ENCODE measurements at regions not wholly inside any gene's neighbourhood (a gene's known extent, or its start where the extent isn't known, plus 50 kb on each side); places are given as distances from the start of the nearest gene placed in this dataset.

DNA sequence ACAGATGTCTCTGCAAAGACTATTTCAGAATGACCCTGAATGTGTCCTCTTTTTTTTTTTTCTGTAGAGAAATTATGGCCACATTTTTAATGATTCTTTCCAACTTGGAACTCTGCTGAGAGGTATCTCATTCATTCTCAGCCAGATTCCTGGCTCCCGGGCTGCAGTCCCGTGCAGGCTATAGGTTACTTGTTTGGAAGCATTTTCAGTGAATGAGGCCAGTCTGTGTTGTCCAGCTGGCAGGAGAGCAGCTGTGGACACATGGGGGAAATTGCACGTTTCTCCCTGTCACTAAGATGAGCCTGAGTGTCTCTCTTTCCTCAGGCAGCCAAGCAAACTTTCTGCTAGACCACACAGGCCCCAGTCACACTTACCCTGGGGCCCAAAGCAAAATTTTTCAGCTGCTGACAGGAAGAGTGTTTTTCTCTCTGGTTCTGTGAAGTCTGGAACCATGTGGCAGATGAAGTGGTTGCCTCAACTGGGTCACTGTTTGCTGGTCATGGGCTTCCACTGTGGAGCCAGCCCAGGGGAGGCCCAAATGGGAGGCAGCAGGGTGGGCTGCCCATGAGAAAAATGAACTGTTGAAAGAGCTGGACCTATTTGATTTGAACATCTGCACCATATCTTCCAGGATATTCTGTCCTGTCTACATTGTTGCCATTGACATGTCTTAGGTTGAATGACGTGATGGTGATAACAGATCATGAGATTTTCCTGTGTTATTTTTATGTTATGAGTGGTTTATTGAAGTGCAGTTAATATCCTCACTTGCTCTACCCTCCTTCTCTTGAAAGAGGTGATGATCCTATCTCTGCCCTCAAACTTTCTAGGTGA lies 431.2 kb downstream of the LPIN1 start:
- DNase-seq = peak; percentile 21

DNA sequence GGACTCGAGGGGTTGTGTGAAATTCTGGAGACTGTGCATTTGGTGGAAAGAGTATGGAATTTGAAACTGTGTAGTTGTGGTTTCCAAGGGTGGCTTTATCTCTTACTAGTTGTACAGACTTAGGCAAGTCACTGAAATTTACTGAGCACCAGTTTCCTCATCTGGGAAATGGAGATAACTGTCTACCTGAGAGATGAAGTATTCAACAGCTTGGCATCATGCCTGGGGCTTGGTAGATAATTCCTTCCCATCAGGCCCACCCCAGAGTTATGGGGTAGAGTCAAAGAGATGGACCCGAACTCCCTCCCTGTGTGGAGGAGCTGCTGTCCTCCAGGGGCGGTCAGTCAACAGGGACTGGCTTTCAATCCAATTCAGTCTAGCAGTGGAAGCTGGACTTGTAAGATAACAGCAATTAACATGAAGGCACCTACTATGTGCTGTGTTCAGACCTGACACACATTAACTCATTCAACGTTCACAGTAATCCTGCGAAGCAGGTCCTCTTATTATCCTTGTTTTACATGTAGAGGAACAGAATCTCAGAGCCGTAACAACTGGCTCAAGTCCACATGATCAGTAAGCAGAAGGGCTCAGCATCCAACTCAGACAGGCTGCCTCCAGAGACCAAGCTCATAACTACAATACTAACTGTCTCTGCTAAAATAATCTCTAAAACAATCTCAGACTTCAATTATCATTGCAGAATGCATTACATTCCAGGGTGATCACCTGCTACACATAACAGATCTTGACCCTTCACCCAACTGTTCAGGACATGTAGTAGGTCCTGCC lies 432.1 kb downstream of the LPIN1 start:
- DNase-seq = no peak

DNA sequence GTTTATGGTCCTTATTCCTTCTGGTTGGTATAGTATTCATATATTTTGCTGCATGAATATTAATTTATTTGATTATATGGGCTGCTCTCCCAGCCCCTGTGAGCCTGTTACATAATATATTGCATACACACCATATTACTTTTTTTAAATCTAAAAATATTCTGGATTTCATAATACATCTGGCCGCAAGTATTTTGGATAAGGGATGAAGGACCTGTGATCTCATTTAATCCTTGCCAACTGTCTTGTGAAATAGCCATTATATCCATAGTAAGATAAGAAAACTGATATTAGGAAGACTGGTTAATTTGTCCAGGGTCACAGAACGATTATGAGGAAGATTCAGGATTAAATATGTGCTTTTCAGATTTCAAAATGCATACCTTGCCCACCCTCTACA lies 433.6 kb downstream of the LPIN1 start:
- DNase-seq = no peak

DNA sequence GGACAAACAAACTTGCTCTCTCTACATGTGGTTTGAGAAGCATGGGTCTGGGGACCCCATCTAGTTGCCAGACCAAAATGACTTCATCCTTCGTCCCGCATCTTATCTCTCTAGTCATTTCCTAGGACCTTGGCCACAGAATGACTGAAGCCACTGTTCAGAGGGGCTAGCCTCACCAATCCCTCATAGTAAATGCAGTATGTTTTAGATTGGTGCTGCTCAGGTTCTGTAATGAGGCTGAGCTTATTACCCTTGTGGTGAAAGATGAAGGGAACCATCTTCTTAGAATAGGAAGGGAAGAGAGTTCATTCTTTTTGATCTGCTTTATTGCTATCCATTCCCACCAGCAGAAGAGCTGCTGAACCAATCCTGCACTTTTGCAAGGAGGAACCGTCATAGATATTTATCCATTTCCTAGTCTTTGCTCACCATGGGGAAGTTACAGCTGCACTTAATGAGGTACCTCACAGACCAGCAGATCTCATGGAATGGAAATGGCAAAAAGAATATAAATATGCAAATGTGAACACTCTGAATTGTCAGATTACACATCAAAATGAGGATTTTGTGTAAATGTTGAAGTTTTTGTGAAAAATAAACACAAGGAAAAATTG lies 436.7 kb downstream of the LPIN1 start:
- no peak for DNase-seq

DNA sequence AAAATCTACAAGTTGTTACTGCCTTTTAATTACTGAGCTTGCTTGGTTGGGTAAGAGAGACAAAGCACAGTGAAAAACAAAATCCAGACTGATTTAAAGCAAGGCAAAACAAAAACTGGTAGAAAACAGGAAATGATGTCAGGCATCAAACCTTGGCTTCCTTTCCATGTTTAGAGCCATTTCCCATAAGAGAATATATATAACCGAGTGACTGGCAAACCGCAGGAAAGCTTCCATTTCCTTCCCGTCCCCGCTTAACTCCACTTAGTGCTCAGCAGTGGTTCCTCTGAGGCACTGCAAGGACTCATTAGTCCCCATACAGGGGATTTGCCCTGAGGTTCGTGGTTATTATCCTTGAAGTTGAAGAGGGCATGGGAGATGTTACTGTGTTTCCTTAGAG lies 446.3 kb downstream of the LPIN1 start:
- DNase-seq = no peak

DNA sequence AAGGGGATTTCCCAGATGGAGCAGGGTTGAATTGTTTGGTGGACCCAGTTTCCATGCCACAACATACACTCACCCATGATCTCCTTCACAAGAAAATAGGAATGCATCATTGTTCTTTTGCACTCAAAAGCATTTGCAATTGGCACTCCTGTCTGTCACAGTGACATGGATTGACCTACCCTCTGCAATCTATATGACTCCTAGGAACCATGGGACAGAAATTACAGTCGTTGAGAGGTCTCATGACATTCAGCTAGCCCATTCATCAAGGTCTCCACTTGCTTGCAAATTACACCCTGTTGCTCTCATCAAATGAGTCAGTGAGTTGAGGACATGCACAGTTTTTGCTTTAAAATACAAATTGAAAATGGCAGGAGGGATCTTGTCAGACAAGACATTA lies 448.5 kb downstream of the LPIN1 start:
- no peak for DNase-seq

DNA sequence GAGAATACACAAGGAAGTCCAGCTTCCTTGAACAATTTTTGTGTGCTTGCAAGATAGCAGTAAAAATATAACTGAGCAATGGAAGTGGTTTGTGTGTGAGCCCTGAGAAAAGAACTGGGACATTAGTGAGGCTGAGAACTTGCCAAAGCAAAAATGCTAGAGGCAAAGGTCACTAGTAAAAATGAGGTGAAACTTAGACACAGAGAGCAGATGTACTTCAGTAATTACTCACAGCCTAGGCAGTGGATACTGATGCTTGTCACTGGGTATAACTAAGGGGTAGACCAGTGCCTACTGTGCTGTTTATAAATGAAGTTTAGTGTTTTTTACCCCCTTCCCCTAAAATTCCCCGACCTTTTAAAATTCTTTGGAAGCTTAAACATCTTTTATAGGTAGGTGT lies 450.1 kb downstream of the LPIN1 start:
- no peak for DNase-seq

DNA sequence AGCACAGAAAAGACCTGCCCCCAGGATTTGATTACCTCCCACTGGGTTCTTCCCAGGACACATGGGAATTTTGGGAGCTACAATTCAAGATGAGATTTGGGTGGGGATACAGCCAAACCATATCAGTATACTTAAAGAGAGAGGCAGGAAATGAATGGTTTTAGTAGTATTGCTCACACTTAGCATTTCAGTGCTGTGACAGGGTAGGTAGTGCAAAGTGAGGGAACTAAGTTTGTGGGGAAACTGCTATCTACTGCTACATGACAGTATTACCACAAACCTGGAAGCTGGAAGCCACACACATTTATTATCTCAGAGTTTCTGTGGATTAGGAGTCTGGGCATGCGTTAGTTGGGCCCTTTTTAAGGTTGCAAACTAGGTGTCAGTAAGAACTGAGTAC lies 450.7 kb downstream of the LPIN1 start:
- no peak for DNase-seq

DNA sequence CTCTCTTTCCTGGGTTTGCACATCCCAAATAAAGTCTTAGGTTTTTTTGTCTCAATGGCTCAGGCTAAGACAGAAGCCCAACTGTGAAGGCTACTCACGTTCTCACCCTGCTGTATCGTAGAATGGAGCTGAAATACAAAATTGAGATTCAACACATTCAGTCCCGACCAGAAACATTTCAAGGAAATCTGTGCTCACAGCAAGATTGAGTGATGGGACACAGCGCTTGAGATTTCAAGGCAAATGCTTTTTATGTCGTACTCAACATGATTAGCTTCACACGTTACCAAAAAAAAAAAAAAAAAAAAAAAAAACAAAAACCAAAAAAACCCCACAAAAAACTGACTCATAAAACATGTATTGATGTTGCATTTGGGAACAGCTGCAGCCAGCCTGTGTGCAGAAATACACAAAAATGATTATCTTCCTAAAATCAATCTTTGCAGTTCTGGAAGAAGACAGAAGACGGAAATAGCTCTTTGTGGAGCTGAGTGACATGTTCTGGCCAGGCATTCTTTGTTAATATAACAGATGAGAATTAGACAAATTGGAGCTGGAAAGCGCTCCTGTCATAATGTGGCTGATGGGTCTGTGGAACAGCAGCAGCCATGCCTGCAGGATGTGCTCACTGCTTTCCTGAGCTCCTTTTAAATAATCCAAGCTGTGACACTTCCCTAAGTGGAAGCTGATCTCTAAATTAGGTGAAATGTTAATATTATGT lies 453.2 kb downstream of the LPIN1 start:
- no peak for DNase-seq

DNA sequence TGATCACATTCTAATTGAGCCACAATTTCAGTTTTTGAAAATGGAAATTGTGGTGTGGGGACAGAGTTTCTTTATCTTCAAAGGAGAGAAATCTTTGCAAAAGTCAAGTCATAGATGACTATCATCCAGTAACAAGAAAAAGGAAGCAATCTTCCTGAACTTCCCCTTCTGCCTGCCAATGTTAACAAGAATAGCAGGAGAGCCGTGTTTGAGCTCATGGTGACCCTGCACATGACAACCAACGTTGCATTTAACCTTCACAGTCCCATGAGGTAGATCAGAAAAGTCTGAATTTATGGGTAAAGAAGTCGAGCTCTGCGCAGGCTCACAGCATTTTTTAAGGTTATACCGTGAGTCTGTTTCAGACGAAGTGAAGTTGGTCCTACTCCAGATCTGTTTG lies 454.9 kb downstream of the LPIN1 start:
- DNase-seq = no peak

DNA sequence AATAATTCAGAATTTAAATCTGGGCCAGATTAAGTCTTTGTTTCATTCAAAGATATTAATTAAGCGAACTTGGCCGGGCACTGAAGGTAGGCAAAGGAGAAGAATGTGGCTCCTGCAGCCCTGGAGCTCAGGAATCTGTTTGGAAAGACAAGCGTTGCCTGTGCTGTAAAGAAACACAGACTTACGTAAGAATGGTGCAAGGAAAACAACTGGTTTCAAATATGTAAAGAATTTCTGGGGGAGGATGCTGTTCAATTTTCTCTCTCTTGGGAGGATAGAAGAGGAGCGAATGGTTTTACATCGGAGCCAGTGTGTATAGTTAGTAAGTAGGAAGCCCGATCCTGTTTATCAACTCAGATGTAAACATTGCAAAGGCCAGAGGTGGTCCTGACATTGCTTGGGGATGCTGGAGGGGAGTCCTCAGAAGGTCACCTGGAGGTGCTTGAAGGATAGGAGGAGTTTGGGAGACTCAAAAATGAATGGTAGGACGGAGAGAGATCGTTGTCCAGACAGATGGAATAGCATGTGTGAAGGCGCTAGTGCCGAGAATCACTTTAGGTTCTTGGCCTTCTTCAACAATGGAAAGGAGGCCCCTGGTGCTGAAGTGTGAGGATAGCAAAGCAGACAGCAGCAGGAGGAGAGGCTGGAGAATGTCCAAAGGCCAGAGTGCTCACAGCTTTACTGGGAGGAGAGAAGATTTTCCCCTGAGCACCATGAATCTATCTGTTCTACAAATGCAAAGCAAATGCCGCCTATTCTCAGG lies 456.1 kb downstream of the LPIN1 start:
- no peak for DNase-seq

DNA sequence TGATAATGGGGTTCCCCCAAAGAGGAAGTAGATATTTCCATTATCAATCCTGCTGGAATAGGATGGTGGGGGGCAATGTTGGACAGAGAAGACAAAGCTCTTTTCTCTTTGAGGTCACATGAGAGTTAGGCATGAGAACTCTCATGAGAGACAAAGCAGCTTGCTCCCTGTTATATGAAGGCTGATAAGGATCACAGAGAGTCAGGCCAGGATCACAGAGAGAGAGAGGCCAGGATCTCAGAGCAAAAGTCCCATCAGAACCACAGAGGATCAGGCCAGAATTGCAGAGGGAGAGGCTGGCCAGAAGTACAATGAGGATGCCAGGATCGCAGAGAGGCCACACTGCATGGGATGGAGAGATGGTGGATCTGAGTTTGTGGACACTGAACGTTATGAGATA lies 457.1 kb downstream of the LPIN1 start:
- DNase-seq = no peak

DNA sequence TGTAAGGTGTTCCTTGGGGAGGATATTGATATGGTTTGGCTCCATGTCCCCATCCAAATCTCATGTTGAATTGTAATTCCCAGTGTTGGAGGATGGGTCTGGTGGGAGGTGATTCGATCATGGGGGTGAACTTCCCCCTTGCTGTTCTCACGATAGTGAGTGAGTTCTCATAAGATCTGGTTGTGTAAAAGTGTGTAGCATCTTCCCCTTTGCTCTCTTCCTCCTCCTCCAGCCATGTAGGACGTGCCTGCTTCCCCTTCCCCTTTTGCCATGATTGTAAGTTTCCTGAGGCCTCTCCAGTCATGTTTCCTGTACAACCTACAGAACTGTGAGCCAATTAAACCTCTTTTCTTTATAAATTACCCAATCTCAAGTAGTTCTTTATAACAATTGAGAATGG lies 458.7 kb downstream of the LPIN1 start:
- no peak for DNase-seq

DNA sequence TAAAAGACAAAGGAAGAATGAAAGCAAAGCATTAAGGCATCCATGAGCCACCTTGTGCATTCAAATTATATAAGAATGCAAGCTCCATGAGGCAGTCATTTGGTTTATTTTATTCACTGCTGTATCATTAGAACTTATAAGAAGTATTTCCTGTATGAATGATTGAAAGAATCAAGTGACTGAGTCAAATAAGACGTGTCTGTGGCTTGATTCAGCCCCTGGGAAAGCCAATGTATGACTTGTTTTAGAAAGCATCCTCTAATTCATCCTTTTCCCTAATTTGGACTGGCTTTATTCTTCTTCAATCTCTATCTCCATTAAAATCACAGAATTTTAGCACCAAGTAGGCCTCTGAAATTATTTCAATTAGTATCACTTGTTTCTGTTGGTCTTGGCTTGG lies 461.1 kb downstream of the LPIN1 start:
- DNase-seq = no peak

DNA sequence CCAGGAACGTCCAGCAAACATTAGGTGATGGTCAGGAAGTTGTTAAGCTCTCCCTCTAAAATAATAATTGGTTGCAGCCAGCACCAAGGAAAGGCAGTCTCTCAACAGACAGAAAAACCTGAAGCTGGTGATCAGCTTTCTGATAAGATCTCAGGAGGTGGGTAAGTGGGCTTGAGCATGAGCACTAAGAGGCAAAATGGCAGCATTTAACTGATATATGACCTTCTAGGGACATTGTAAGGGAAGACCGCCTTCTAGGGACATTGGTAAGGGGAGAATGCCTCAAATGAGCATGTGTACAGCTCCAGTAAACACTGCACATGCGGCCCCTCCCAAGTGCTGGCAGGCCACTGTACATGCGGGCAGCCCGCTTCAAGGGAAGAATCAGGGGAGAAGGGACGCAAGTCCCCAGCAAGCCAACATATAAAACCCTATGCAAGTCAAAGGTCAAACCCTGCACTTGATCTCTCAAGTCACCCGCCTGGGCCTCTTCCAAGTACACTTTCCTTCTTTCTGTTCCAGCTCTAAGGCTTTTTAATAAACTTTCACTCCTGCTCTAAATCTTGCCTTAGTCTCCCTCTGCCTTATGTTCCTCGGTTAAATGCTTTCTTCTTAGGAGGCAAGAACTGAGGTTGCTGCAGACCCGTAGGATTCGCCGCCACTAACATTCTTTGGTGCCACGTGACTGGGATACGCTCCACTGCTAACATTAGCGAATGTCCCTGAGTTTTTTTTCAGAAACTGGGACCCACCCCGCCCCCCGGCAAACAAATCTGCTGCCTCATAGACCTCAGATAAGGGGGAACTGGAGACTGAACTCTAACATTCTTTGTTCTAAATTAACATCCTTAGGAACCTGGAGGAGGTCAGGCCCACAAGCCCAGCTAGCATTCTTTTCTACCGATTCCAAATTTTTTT lies 463.8 kb downstream of the LPIN1 start:
- no peak for DNase-seq

DNA sequence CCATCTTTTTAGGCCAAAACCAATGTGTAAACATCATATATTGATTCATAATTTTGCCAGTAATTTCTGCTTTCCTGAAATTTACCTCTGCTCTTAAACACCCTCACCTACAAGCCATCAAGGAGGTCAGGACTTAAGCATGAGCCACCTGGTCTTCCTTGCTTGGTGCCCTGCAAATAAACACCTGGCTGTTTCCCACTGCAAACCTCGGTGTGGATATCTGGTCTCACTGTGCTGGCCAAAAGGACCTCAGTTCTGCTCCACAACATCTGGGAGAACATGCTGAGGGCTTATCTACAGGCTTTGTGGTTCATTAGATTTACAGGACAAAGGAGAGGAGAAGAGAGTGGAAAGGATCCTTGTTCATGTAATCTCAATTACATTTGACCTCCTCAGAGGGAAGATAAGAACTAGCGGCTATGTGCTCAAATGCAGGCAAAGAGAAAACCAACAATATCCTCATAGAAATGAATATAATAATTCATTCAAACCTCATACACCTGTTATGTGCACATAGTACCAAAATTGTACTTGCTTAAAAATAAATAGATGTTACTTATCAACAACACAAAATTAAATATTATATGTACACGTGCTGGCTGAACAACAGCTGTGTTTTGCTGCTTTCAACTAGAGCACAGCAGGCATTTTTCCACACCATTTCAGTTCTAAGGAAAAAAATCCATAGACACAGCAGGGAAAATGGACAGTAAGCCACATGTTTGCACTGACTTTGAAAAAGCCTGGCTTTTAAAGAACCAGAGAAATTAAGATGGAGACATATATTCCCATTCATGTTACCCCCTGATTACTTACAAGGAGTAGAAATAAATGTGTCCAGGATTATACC lies 465.1 kb downstream of the LPIN1 start:
- no peak for DNase-seq

DNA sequence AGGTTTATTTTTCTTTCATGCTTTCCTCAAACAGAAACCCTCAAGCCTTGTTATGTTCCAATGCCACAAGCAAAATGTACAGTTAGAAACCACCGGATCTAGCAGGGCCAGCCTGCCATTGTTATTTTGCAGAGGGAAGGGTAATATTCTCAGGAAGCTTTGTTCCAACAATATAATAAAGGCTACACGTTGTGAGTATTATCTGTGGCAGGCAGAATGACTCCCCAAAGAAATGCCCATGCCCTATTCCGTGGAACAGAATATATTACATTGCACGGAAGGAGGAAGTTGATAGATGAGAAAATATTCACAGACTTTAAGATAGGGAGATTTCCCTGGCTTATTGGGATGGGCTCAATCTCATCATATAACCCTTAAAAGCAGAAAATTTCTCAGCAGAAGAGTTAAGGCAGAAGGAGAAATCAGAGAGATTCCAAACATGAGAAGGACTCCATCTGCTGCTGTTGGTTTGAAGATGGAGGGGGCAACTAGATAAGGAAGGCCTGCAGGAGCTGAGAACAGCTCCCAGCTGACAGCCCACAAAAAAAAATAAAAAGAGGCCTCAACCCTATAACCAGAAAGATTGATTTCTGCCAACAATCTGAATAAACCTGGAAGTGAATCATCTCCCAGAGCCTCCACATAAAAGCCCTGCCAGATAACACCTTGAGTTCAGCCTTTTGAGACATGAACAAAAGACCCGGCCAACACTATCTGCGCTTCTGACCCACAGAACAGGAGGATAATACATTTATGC lies 466.6 kb downstream of the LPIN1 start:
- DNase-seq = no peak

DNA sequence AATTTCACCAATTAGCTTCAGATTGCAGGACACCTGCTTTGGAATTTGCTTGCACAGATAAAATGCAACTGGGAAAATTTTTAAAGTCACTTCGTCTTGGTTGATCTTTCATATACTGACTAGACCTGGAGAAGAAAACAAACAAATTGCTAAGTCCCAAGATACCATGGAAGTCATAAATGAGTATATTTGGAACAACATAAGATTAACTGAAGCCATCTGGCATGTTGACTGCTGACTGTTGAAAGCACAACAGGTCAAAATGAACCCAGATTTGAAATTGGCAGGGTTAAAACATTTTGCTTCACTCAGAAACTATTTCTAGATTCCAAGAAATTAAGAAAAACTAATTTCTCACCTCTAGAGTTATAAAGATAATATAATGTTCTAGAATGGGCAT lies 470.7 kb downstream of the LPIN1 start:
- DNase-seq = no peak

DNA sequence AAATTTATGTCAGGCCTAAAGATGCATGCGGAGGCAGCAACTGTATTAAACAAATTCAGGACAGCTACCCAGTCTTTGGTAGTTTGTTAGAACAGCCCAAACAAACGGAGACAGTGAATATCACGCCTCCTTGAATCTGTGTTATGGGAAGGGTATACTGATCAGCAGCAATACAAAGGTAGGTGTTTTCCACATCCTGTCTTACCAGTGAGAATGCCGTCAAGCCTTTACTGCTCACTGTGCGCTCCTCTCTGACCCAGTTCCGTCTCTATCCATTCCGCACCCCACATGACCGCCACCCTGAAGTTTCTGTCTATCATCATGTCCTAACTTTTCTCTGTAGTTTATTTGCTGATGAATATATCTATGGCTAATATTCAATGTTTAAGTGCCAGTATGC lies 473.3 kb downstream of the LPIN1 start:
- DNase-seq = no peak

DNA sequence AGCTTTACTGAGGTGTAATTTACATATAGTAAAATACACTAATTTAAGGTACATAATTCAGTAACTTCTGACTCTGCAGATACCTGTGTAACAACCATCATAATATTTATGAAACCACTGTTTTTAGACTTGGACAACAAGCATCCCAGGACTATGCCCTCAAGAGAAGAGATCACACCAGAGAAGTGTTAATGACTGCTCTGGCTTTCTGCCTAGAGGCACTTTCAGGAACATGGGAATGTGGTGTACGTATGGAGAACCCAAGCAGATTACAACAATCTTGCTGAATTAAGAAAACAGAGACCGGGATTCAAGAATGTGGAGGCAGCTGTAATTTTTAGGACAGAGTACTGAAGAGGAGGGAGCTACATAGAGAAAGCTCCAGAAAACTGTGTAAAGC lies 475.2 kb downstream of the LPIN1 start:
- no peak for DNase-seq
